B cell (primary cell): ENCODE measurements at regions not wholly inside any gene's neighbourhood (a gene's known extent, or its start where the extent isn't known, plus 50 kb on each side); places are given as distances from the start of the nearest gene placed in this dataset.

Experiments
- ATAC-seq: fragments of 200-7000 bp; cut with Tn5 transposase; one replicate; pipeline ENCODE4 v1.10.0; 2021; ENCODE audit warnings: low read depth, mild to moderate bottlenecking, moderate number of reproducible peaks, moderate library complexity
- CTCF ChIA-PET: fragments of 350-600 bp; sonication (Branson Sonifier 250); formaldehyde crosslinking; loops from one replicate; lab custom pipeline; 2021; ENCODE audit warnings: antibody characterized with exemption, inconsistent platforms; lab: Charles Lee
- POLR2A ChIA-PET: fragments of 350-600 bp; sonication (Branson Sonifier 250); formaldehyde crosslinking; loops from one replicate; lab custom pipeline; 2021; ENCODE audit warnings: antibody characterized with exemption; lab: Charles Lee
- DNase-seq: peaks from one replicate; pipeline ENCODE4 v3.0.0; 2013
- H2AFZ ChIP-seq: 2 replicates; pipeline ENCODE4 v1.6.1; 2012; ENCODE audit warnings: mild to moderate bottlenecking, low read depth, low read length; ENCODE audit not compliant: insufficient read depth, poor library complexity, severe bottlenecking
- H3K27ac ChIP-seq, 2 donors: 1 replicate in 1 of 2; 2 replicates in 1 of 2; pipeline ENCODE4 v1.5.1; 2012 to 2013; ENCODE audit warnings: low read length in 2 of 2, mild to moderate bottlenecking in 2 of 2, moderate library complexity in 1 of 2
- H3K27me3 ChIP-seq, 4 experiments: fragments of 200-600 bp in 1 of 4; sonication (generic) in 1 of 4; replicated peaks in 1 of 4; 1 replicate in 2 of 4; 2 replicates in 2 of 4; pipeline versions ENCODE4 v1.6.1 to v1.7.0; 2013 to 2016; ENCODE audit warnings: low read length in 3 of 4, mild to moderate bottlenecking in 2 of 4, mixed read lengths in 1 of 4, moderate library complexity in 1 of 4; ENCODE audit not compliant: insufficient read depth in 4 of 4, control insufficient read depth in 3 of 4; ENCODE audit errors: control extremely low read depth in 1 of 4
- H3K36me3 ChIP-seq, 2 experiments: replicated peaks in 1 of 2; 1 replicate in 1 of 2; 2 replicates in 1 of 2; pipeline versions ENCODE4 v1.6.1 to v1.7.1; 2013; ENCODE audit warnings: low read length in 1 of 2; ENCODE audit not compliant: insufficient read depth in 2 of 2, control insufficient read depth in 1 of 2; ENCODE audit errors: control extremely low read depth in 1 of 2, extremely low read depth in 1 of 2
- H3K4me1 ChIP-seq, 2 donors: fragments of 200-600 bp in 1 of 2; sonication (generic) in 1 of 2; 1 replicate in 1 of 2; 2 replicates in 1 of 2; pipeline versions ENCODE4 v1.5.1 to v1.6.1; 2013 to 2017; ENCODE audit warnings: low read length in 2 of 2; ENCODE audit not compliant: control insufficient read depth in 2 of 2, insufficient read depth in 2 of 2
- H3K4me2 ChIP-seq: replicated peaks from 2 replicates; pipeline ENCODE3; 2012; ENCODE audit warnings: mild to moderate bottlenecking, low read depth, low read length; ENCODE audit not compliant: poor library complexity, severe bottlenecking
- H3K4me3 ChIP-seq, 5 experiments: fragments of 200-600 bp in 1 of 5; sonication (generic) in 1 of 5; 1 replicate in 3 of 5; 2 replicates in 2 of 5; pipeline versions ENCODE4 v1.5.1 to v1.7.0; 2011 to 2016; ENCODE audit warnings: low read length in 4 of 5, mild to moderate bottlenecking in 4 of 5, low read depth in 2 of 5, control low read depth in 1 of 5, moderate library complexity in 1 of 5; ENCODE audit not compliant: insufficient read depth in 1 of 5; ENCODE audit errors: control extremely low read depth in 1 of 5, extremely low read depth in 1 of 5
- H3K79me2 ChIP-seq: fragments of 200-600 bp; sonication (generic); one replicate; pipeline ENCODE4 v1.6.0; 2016; ENCODE audit warnings: low read length; ENCODE audit not compliant: control insufficient read depth, insufficient read depth
- H3K9ac ChIP-seq: fragments of 200-600 bp; sonication (generic); 2 replicates; pipeline ENCODE4 v1.6.1; 2017; ENCODE audit warnings: mild to moderate bottlenecking, low read length, moderate library complexity
- H3K9me3 ChIP-seq, 3 donors: one replicate each; pipeline versions ENCODE4 v1.6.1 to v1.7.1; 2013; ENCODE audit warnings: low read length in 2 of 3; ENCODE audit not compliant: control insufficient read depth in 2 of 3, insufficient read depth in 1 of 3; ENCODE audit errors: control extremely low read depth in 1 of 3
- H4K20me1 ChIP-seq: 2 replicates; pipeline ENCODE4 v1.6.0; 2012; ENCODE audit warnings: mild to moderate bottlenecking, low read length; ENCODE audit not compliant: insufficient read depth, control insufficient read depth, poor library complexity, severe bottlenecking
- H3K27ac Mint-ChIP-seq: one replicate; pipeline ENCODE4 v1.8.0; 2021; ENCODE audit warnings: mixed read lengths
- H3K27me3 Mint-ChIP-seq: one replicate; pipeline ENCODE4 v1.8.0; 2021; ENCODE audit warnings: mixed read lengths
- H3K4me1 Mint-ChIP-seq: one replicate; pipeline ENCODE4 v1.8.0; 2021; ENCODE audit warnings: mixed read lengths
- H3K4me3 Mint-ChIP-seq: one replicate; pipeline ENCODE4 v1.8.0; 2021; ENCODE audit warnings: mixed read lengths
- H3K9me3 Mint-ChIP-seq: one replicate; pipeline ENCODE4 v1.8.0; 2022; ENCODE audit warnings: mixed read lengths; ENCODE audit not compliant: insufficient read depth
- CTCF ChIP-seq: fragments of 200-600 bp; IDR thresholded peaks from one replicate; pipeline ENCODE4 v1.8.0; 2022; ENCODE audit warnings: antibody characterized with exemption, mild to moderate bottlenecking
- EZH2 ChIP-seq: IDR thresholded peaks from 2 replicates; pipeline ENCODE4 v1.6.1; 2012; ENCODE audit warnings: borderline replicate concordance, low read depth, mild to moderate bottlenecking, moderate library complexity, low read length; ENCODE audit not compliant: insufficient read depth, poor library complexity, severe bottlenecking
- WGBS: methylation state at CpG from one replicate; pipeline ENCODE4 v1.1.5; 2013; ENCODE audit warnings: missing lambda C conversion rate; ENCODE audit not compliant: insufficient coverage; 5-methylcytosine and 5-hydroxymethylcytosine counted together
- intact Hi-C: fragments of 100-400 bp; cut with micrococcal nuclease; formaldehyde crosslinking; loops from one replicate; pipeline ENCODE4 v1.10.0; 2022

- POLR2A ChIA-PET = no interaction called here
- no peaks in the 10 kb centered on the region for H3K36me3 ChIP-seq
These were observed 426.4 kb downstream of the CTTN start for GRCh38 chr11:70824605-70825245.

More at GRCh38 chr11:70824605-70825245, 426.4 kb downstream of the CTTN start:
- no peak overlapping the region for H3K4me2 ChIP-seq
- no peaks in the 10 kb centered on the region for H3K4me1 ChIP-seq
- H3K79me2 ChIP-seq = no peaks in the 10 kb centered on the region
- H4K20me1 ChIP-seq = no peaks in the 10 kb centered on the region
- TF ChIP-seq CTCF (no peak), EZH2 (no peak)
- no peak overlapping the region for H3K27ac ChIP-seq
- ATAC-seq (no peak), DNase-seq (no peak)
- peaks cover 0 to 16% (median 7%) of the 10 kb centered on the region in 4 experiments for H3K27me3 ChIP-seq
- intact Hi-C loops = no loop called here
- no peak overlapping the region for H3K27ac Mint-ChIP-seq
- no peaks in the 10 kb centered on the region for H3K4me1 Mint-ChIP-seq
- no peak overlapping the region for H3K9ac ChIP-seq
- H3K4me3 ChIP-seq = no peak overlapping the region
- no peaks in the 10 kb centered on the region for H3K9me3 Mint-ChIP-seq
- no peak overlapping the region for H3K4me3 Mint-ChIP-seq
- CTCF ChIA-PET = no interaction called here
- H3K27me3 Mint-ChIP-seq = peaks cover 21% of the 10 kb centered on the region
- H2AFZ ChIP-seq = no peak overlapping the region
- H3K9me3 ChIP-seq = peaks cover 0 to 26% (median 0%) of the 10 kb centered on the region in 3 donors
- 12% methylated on average over 8 of the region's 17 CpGs for WGBS
